ENCODE measurements at regions not wholly inside any gene's neighbourhood (a gene's known extent, or its start where the extent isn't known, plus 50 kb on each side); places are given as distances from the start of the nearest gene placed in this dataset.
"Not testable (repeated sequence)": the region's sequence is repeated elsewhere in the genome, so short reads cannot be mapped to it uniquely, and the experiment has no call there.

GRCh38 chr13:22880741-22881720, 299.7 kb upstream of the SGCG start:
- DNase-seq, result no peak

GRCh38 chr13:22881721-22882608, 298.8 kb upstream of the SGCG start:
- not testable (repeated sequence) for DNase-seq

GRCh38 chr13:22883262-22883840, 297.4 kb upstream of the SGCG start:
- no peak for DNase-seq

GRCh38 chr13:22883956-22884355, 296.8 kb upstream of the SGCG start:
- DNase-seq, result no peak

GRCh38 chr13:22886061-22886460, 294.7 kb upstream of the SGCG start:
- not testable (repeated sequence) for DNase-seq

GRCh38 chr13:22889376-22889775, 291.4 kb upstream of the SGCG start:
- DNase-seq, result not testable (repeated sequence)

GRCh38 chr13:22893204-22893603, 287.6 kb upstream of the SGCG start:
- no peak for DNase-seq

GRCh38 chr13:22893777-22894176, 287.0 kb upstream of the SGCG start:
- DNase-seq, result no peak

- no peak for DNase-seq
Observed at GRCh38 chr13:22897571-22898314, 283.0 kb upstream of the SGCG start.

- DNase-seq, result not testable (repeated sequence)
Observed at GRCh38 chr13:22900416-22900951, 280.3 kb upstream of the SGCG start.

GRCh38 chr13:22903301-22903700, 277.5 kb upstream of the SGCG start:
- no peak for DNase-seq

- DNase-seq, result no peak
Observed at GRCh38 chr13:22903925-22904324, 276.9 kb upstream of the SGCG start.

- no peak for DNase-seq
Observed at GRCh38 chr13:22915442-22916082, 265.2 kb upstream of the SGCG start.

- DNase-seq, result not testable (repeated sequence)
Observed at GRCh38 chr13:22916276-22916675, 264.5 kb upstream of the SGCG start.

- DNase-seq, result no peak
Observed at GRCh38 chr13:22925881-22926747, 254.7 kb upstream of the SGCG start.

- DNase-seq, result no peak
Observed at GRCh38 chr13:22926748-22927400, 253.9 kb upstream of the SGCG start.

GRCh38 chr13:22927845-22928244, 252.9 kb upstream of the SGCG start:
- not testable (repeated sequence) for DNase-seq

GRCh38 chr13:22929381-22930126, 251.2 kb upstream of the SGCG start:
- no peak for DNase-seq

- DNase-seq, result no peak
Observed at GRCh38 chr13:22931576-22931975, 249.2 kb upstream of the SGCG start.

Measured in Kasumi-1 (cell line).